ENCODE measurements at regions not wholly inside any gene's neighbourhood (a gene's known extent, or its start where the extent isn't known, plus 50 kb on each side); places are given as distances from the start of the nearest gene placed in this dataset.

- no peak for DNase-seq (ENCODE audit: extremely low spot score in 2 of 2)
- Histone ChIP-seq H3K27me3 (no peaks in the 10 kb centered on the region), H3K4me3 (no peak overlapping the region), H3K36me3 (no peaks in the 10 kb centered on the region), H3K9me3 (peaks cover 4% of the 10 kb centered on the region), H3K4me1 (no peaks in the 10 kb centered on the region), H3K27ac (no peak overlapping the region)
- intact Hi-C loops (cut with DNase I) = no loop called here
- TF ChIP-seq POLR2AphosphoS5 (IDR thresholded peaks at IDR 0.05; ENCODE audit: insufficient read depth in 1 of 2, low read depth in 1 of 2) (no peak), POLR2A (IDR thresholded peaks at IDR 0.05) (no peak), CTCF (IDR thresholded peaks at IDR 0.05) (no peak)
Measured at GRCh38 chr16:72425571-72426341, 253.8 kb upstream of the PMFBP1 start.

- intact Hi-C loops (cut with DNase I) = no loop called here
- Histone ChIP-seq H3K9me3 (peaks cover 4% of the 10 kb centered on the region), H3K4me1 (no peaks in the 10 kb centered on the region), H3K4me3 (no peak overlapping the region), H3K36me3 (no peaks in the 10 kb centered on the region), H3K27me3 (no peaks in the 10 kb centered on the region), H3K27ac (no peak overlapping the region)
- DNase-seq (ENCODE audit: extremely low spot score in 2 of 2) = no peak
- no peak for TF ChIP-seq CTCF (IDR thresholded peaks at IDR 0.05)
- no peak for TF ChIP-seq POLR2AphosphoS5 (IDR thresholded peaks at IDR 0.05; ENCODE audit: insufficient read depth in 1 of 2, low read depth in 1 of 2)
- TF ChIP-seq POLR2A (IDR thresholded peaks at IDR 0.05) = no peak
Measured at GRCh38 chr16:72424757-72425156, 252.8 kb upstream of the PMFBP1 start.

- Histone ChIP-seq H3K4me3 (no peak overlapping the region), H3K27ac (no peak overlapping the region), H3K9me3 (peaks cover 4% of the 10 kb centered on the region), H3K4me1 (no peaks in the 10 kb centered on the region), H3K27me3 (no peaks in the 10 kb centered on the region), H3K36me3 (no peaks in the 10 kb centered on the region)
- TF ChIP-seq POLR2AphosphoS5 (IDR thresholded peaks at IDR 0.05; ENCODE audit: insufficient read depth in 1 of 2, low read depth in 1 of 2) (no peak), CTCF (IDR thresholded peaks at IDR 0.05) (no peak), POLR2A (IDR thresholded peaks at IDR 0.05) (no peak)
- intact Hi-C loops (cut with DNase I) = no loop called here
- DNase-seq (ENCODE audit: extremely low spot score in 2 of 2) = no peak
Measured at GRCh38 chr16:72422308-72422897, 250.4 kb upstream of the PMFBP1 start.

GRCh38 chr16:72419638-72420037, 247.7 kb upstream of the PMFBP1 start:
- no peak overlapping the region for H3K4me3 ChIP-seq
- intact Hi-C loops (cut with DNase I) = no loop called here
- H3K27ac ChIP-seq = no peak overlapping the region
- TF ChIP-seq CTCF (IDR thresholded peaks at IDR 0.05) (no peak), POLR2A (IDR thresholded peaks at IDR 0.05) (no peak), POLR2AphosphoS5 (IDR thresholded peaks at IDR 0.05; ENCODE audit: insufficient read depth in 1 of 2, low read depth in 1 of 2) (no peak)
- DNase-seq (ENCODE audit: extremely low spot score in 2 of 2) = no peak
- H3K4me1 ChIP-seq = no peaks in the 10 kb centered on the region
- H3K9me3 ChIP-seq = peaks cover 4% of the 10 kb centered on the region
- no peaks in the 10 kb centered on the region for H3K27me3 ChIP-seq
- no peaks in the 10 kb centered on the region for H3K36me3 ChIP-seq

GRCh38 chr16:72415379-72415778, 243.4 kb upstream of the PMFBP1 start:
- Histone ChIP-seq H3K27ac (no peak overlapping the region), H3K27me3 (no peaks in the 10 kb centered on the region), H3K4me3 (no peak overlapping the region), H3K4me1 (no peaks in the 10 kb centered on the region), H3K9me3 (no peaks in the 10 kb centered on the region), H3K36me3 (no peaks in the 10 kb centered on the region)
- DNase-seq (ENCODE audit: extremely low spot score in 2 of 2) = no peak
- intact Hi-C loops (cut with DNase I) = no loop called here
- TF ChIP-seq CTCF (IDR thresholded peaks at IDR 0.05) = no peak
- no peak for TF ChIP-seq POLR2AphosphoS5 (IDR thresholded peaks at IDR 0.05; ENCODE audit: insufficient read depth in 1 of 2, low read depth in 1 of 2)
- TF ChIP-seq POLR2A (IDR thresholded peaks at IDR 0.05) = no peak

Data from vagina (tissue), 2 donors.